Nephron (organoid): ENCODE measurements at regions not wholly inside any gene's neighbourhood (a gene's known extent, or its start where the extent isn't known, plus 50 kb on each side); places are given as distances from the start of the nearest gene placed in this dataset.

Experiments
- H3K27ac Mint-ChIP-seq, 3 experiments: 2 replicates each; pipeline ENCODE4 v1.8.0; 2020; ENCODE audit warnings: mixed read lengths in 3 of 3, mild to moderate bottlenecking in 2 of 3, moderate library complexity in 1 of 3
- H3K27me3 Mint-ChIP-seq: 2 replicates; pipeline ENCODE4 v1.8.0; 2021; ENCODE audit warnings: low read depth, mild to moderate bottlenecking, moderate library complexity, mixed read lengths
- H3K36me3 Mint-ChIP-seq: 2 replicates; pipeline ENCODE4 v1.8.0; 2020; ENCODE audit warnings: low read depth, mixed read lengths
- H3K4me1 Mint-ChIP-seq: 2 replicates; pipeline ENCODE4 v1.8.0; 2020; ENCODE audit warnings: mixed read lengths
- H3K4me3 Mint-ChIP-seq, 3 experiments: 2 replicates each; pipeline ENCODE4 v1.8.0; 2020; ENCODE audit warnings: mild to moderate bottlenecking in 3 of 3, mixed read lengths in 3 of 3, moderate library complexity in 2 of 3
- H3K9me3 Mint-ChIP-seq: 2 replicates; pipeline ENCODE4 v1.8.0; 2020; ENCODE audit warnings: mixed read lengths
- CTCF ChIP-seq, 3 experiments: fragments of 200-600 bp; sonication (generic); IDR thresholded peaks; one replicate each; pipeline ENCODE4 v1.5.0; 2021; ENCODE audit warnings: antibody characterized with exemption in 3 of 3; ENCODE audit not compliant: unreplicated experiment in 3 of 3

GRCh38 chr5:1672396-1672795 lies 127.2 kb downstream of the MRPL36 start:
- H3K36me3 Mint-ChIP-seq = no peaks in the 10 kb centered on the region
- no peak overlapping the region for H3K27ac Mint-ChIP-seq
- TF ChIP-seq CTCF (IDR thresholded peaks at IDR 0.05; ENCODE audit: unreplicated experiment in 3 of 3) = no peak
- H3K27me3 Mint-ChIP-seq = peaks cover 69% of the 10 kb centered on the region
- peaks cover 10% of the 10 kb centered on the region for H3K9me3 Mint-ChIP-seq
- no peak overlapping the region for H3K4me3 Mint-ChIP-seq
- H3K4me1 Mint-ChIP-seq = peaks cover 3% of the 10 kb centered on the region

DNA sequence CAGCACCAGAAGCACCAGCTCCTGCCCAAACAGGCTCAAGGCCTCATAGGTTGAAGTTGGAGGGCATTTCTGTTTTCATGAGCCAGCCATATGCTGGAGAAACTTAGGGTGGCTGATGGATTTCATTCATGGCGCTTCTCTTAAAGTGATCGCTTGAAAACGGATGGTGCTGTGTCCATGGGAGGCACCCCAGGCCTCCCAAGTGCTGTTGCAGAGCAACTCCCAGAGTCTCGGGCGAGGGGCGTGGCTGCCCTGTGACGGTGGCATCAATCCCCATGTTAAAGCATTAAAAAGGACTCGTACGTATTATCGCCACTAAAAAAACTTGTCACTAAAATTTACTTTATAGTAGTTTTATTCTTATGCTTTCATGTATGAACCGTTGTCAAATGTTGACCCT lies 128.3 kb downstream of the MRPL36 start:
- Mint-ChIP-seq H3K4me3 (no peak overlapping the region), H3K27ac (no peak overlapping the region), H3K4me1 (peaks cover 3% of the 10 kb centered on the region), H3K9me3 (peaks cover 7% of the 10 kb centered on the region), H3K27me3 (peaks cover 74% of the 10 kb centered on the region), H3K36me3 (no peaks in the 10 kb centered on the region)
- TF ChIP-seq CTCF (IDR thresholded peaks at IDR 0.05; ENCODE audit: unreplicated experiment in 3 of 3) = no peak

DNA sequence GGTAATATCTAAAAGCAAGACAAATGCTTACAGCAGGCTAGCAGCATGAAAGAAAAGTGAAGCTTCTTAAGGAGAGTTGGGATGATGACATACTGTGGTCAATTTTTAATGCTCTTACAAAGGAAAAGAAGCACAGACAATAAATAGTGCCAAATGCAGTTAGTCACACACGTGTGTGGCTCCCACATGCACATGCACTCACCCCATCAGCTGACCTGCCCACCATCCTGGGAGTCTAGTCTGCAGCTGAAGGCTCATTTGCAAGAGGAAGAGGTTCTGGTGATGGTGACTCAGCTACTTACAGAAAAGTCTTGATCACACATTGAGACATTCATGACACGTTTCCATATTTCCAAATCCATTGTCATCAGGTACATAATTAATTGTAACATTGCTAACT lies 129.3 kb downstream of the MRPL36 start:
- no peak for TF ChIP-seq CTCF (IDR thresholded peaks at IDR 0.05; ENCODE audit: unreplicated experiment in 3 of 3)
- H3K4me3 Mint-ChIP-seq = no peak overlapping the region
- H3K9me3 Mint-ChIP-seq = peaks cover 5% of the 10 kb centered on the region
- peaks cover 81% of the 10 kb centered on the region for H3K27me3 Mint-ChIP-seq
- H3K36me3 Mint-ChIP-seq = no peaks in the 10 kb centered on the region
- no peak overlapping the region for H3K27ac Mint-ChIP-seq
- H3K4me1 Mint-ChIP-seq = peaks cover 3% of the 10 kb centered on the region

DNA sequence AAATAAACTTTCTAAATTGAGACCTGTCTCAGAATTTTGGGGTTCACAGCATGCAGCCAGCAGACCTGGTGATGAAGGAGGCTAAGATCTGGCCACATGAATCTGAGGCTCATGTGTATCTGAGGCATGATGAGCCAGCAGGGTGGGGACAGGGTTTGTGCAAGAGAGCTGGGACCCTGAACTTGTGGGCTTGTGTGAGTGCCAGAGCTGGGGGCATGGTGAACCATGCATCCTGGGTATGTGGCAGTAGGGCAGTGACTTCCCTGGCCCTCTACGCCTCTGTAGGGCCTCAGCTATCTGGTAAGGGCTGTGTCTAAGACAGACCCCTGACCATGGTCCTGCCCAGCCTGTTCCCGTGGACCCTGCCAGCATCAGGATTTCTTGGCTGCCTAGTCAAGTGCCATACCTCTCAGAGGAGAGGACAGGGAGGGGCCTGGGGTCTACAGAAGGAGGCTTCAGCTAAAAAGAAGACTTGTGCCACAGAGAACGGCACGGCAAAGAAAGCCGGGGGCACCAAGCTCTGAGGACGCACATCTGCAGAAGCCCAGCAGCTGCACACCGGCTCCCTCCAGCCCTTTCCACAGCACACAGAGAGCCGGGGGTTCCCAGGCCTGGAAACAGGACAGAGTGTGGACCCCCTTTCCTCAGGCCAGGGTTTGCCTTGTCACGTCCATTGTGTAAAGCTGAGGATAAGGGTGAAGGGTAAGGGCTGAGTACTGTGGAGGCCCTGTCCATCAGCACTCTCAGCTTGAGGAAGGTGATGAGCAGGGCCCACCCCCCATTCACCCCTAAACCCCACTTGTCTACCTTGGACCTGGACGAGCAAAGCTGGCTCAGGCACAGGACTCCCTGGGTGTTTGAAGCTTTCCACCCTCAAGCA lies 130.1 kb downstream of the MRPL36 start:
- H3K36me3 Mint-ChIP-seq = no peaks in the 10 kb centered on the region
- no peak overlapping the region for H3K27ac Mint-ChIP-seq
- H3K27me3 Mint-ChIP-seq = peaks cover 81% of the 10 kb centered on the region
- peaks cover 3% of the 10 kb centered on the region for H3K4me1 Mint-ChIP-seq
- peak overlapping the region; percentile 7 to 32 (median 23) for H3K4me3 Mint-ChIP-seq
- H3K9me3 Mint-ChIP-seq = peaks cover 2% of the 10 kb centered on the region
- TF ChIP-seq CTCF (IDR thresholded peaks at IDR 0.05; ENCODE audit: unreplicated experiment in 3 of 3) = no peak

DNA sequence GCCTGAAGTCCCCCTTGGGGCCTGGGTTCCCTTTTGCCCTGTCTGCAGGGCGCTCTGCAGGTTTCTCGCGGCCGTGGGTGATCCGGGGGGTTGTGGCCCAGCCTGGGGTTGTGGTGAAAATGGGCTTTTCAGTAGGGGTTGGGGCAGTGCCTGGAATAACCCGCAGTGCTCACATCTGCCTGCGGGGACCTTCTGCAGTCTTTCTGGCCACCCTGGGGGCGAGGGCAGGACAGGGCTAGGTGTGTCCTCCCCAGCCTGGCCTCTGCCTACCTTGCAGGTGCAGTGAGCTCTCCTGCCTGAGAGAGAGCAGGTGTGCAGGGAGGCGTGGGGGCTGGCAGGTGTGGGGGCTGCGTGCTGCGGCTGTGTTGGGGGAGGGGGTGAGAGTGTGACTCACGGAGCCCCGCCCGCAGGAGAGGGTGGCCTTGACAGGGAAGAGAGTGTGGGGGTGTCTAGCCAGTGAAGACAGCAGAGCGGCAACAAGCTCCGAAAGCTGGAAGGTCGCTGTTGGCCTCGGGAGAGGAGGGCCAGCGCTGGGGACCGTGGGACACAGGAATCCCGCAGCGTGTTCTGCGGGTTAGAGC lies 131.4 kb downstream of the MRPL36 start:
- Mint-ChIP-seq H3K27me3 (peaks cover 81% of the 10 kb centered on the region), H3K4me1 (peaks cover 3% of the 10 kb centered on the region), H3K36me3 (no peaks in the 10 kb centered on the region), H3K9me3 (peaks cover 2% of the 10 kb centered on the region), H3K27ac (no peak overlapping the region), H3K4me3 (peak overlapping the region; percentile 62 to 68 (median 65))
- no peak for TF ChIP-seq CTCF (IDR thresholded peaks at IDR 0.05; ENCODE audit: unreplicated experiment in 3 of 3)
